ENCODE measurements at regions not wholly inside any gene's neighbourhood (a gene's known extent, or its start where the extent isn't known, plus 50 kb on each side); places are given as distances from the start of the nearest gene placed in this dataset.

DNA sequence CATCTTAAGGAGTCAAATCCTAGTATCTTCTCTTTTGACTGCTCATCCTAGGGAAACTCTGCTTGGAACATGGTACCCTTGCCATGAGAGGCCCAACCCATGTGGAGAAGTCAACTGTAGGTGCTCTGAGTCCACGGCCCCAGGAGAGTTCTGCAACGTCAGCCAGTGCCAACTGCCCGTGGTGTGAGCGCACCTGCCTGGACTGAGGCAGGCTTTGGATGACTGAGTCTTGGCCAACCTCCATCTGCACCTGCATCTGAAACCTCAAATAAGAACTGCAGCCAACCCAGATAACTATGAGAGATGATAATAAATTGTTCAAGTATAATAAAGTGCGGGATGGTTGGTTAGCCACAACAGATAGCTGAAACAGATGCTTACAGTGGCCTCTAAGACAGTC lies 772.0 kb downstream of the TRIML1 start:
- TF ChIP-seq POLR2A (IDR thresholded peaks at IDR 0.05; ENCODE audit: low read depth) (no peak), POLR2AphosphoS5 (IDR thresholded peaks at IDR 0.05) (no peak)
- TF ChIP-seq, protein P1, sequence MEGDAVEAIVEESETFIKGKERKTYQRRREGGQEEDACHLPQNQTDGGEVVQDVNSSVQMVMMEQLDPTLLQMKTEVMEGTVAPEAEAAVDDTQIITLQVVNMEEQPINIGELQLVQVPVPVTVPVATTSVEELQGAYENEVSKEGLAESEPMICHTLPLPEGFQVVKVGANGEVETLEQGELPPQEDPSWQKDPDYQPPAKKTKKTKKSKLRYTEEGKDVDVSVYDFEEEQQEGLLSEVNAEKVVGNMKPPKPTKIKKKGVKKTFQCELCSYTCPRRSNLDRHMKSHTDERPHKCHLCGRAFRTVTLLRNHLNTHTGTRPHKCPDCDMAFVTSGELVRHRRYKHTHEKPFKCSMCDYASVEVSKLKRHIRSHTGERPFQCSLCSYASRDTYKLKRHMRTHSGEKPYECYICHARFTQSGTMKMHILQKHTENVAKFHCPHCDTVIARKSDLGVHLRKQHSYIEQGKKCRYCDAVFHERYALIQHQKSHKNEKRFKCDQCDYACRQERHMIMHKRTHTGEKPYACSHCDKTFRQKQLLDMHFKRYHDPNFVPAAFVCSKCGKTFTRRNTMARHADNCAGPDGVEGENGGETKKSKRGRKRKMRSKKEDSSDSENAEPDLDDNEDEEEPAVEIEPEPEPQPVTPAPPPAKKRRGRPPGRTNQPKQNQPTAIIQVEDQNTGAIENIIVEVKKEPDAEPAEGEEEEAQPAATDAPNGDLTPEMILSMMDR (IDR thresholded peaks at IDR 0.05) = no peak
